GM18505 (cell line): ENCODE measurements at regions not wholly inside any gene's neighbourhood (a gene's known extent, or its start where the extent isn't known, plus 50 kb on each side); places are given as distances from the start of the nearest gene placed in this dataset.

Source experiments
- ATAC-seq: cut with Tn5 transposase; IDR thresholded peaks from one replicate; pipeline ENCODE4 v1.9.1; 2021; ENCODE audit not compliant: unreplicated experiment
- POLR2A ChIP-seq: IDR thresholded peaks from 4 replicates; pipeline ENCODE4 v1.6.1; 2011; ENCODE audit warnings: borderline replicate concordance; ENCODE audit not compliant: insufficient read depth, insufficient read length; ENCODE audit errors: extremely low read depth

- ATAC-seq, result no peak
- TF ChIP-seq POLR2A, result no peak
These were observed 64.2 kb upstream of the BTN3A2 start for GRCh38 chr6:26300828-26301227.

- ATAC-seq, result no peak
- TF ChIP-seq POLR2A, result no peak
These were observed 63.4 kb upstream of the BTN3A2 start for GRCh38 chr6:26301638-26302037.

GRCh38 chr6:26302941-26303559 lies 61.9 kb upstream of the BTN3A2 start:
- no peak for ATAC-seq
- TF ChIP-seq POLR2A, result no peak

- TF ChIP-seq POLR2A, result no peak
- no peak for ATAC-seq
These were observed 60.7 kb upstream of the BTN3A2 start for GRCh38 chr6:26304213-26304796.

- ATAC-seq, result no peak
- peak; percentile 24 for TF ChIP-seq POLR2A
These were observed 60.0 kb upstream of the BTN3A2 start for GRCh38 chr6:26304797-26305640.

GRCh38 chr6:26305641-26305969 lies 59.4 kb upstream of the BTN3A2 start:
- no peak for TF ChIP-seq POLR2A
- ATAC-seq, result no peak

- TF ChIP-seq POLR2A, result no peak
- no peak for ATAC-seq
These were observed 58.8 kb upstream of the BTN3A2 start for GRCh38 chr6:26306232-26306631.

- no peak for TF ChIP-seq POLR2A
- no peak for ATAC-seq
These were observed 57.1 kb upstream of the BTN3A2 start for GRCh38 chr6:26307850-26308249.

- no peak for TF ChIP-seq POLR2A
These were observed 55.3 kb upstream of the BTN3A2 start for GRCh38 chr6:26309731-26310142.

GRCh38 chr6:26311012-26311384 lies 54.0 kb upstream of the BTN3A2 start:
- ATAC-seq, result no peak
- no peak for TF ChIP-seq POLR2A

More at GRCh38 chr6:26309731-26310142, 55.3 kb upstream of the BTN3A2 start:
- no peak for ATAC-seq

- no peak for TF ChIP-seq POLR2A
- no peak for ATAC-seq
These were observed 53.5 kb upstream of the BTN3A2 start for GRCh38 chr6:26311385-26312095.

GRCh38 chr6:26312096-26312463 lies 52.9 kb upstream of the BTN3A2 start:
- no peak for ATAC-seq

More at GRCh38 chr6:26312096-26312463, 52.9 kb upstream of the BTN3A2 start:
- TF ChIP-seq POLR2A, result no peak
